Liver (tissue), 8 donors: ENCODE measurements at regions not wholly inside any gene's neighbourhood (a gene's known extent, or its start where the extent isn't known, plus 50 kb on each side); places are given as distances from the start of the nearest gene placed in this dataset.

Source experiments
- DNase-seq: peaks from one replicate; pipeline ENCODE4 v3.0.0-alpha.2; 2017; ENCODE audit warnings: low spot score
- H3K27ac ChIP-seq, 2 donors: one replicate each; pipeline ENCODE4 v1.7.0; 2013; ENCODE audit warnings: inconsistent platforms in 2 of 2, low read length in 2 of 2, control low read depth in 1 of 2, low read depth in 1 of 2, mild to moderate bottlenecking in 1 of 2
- H3K27me3 ChIP-seq, 4 donors: one replicate each; pipeline versions ENCODE4 v1.6.1 to v1.7.0; 2013; ENCODE audit warnings: low read length in 3 of 4, inconsistent platforms in 1 of 4, mild to moderate bottlenecking in 1 of 4, moderate library complexity in 1 of 4; ENCODE audit not compliant: control insufficient read depth in 4 of 4, insufficient read depth in 4 of 4
- H3K36me3 ChIP-seq, 4 donors: one replicate each; pipeline versions ENCODE4 v1.6.1 to v1.7.0; 2013; ENCODE audit warnings: low read length in 3 of 4, mild to moderate bottlenecking in 3 of 4, low read depth in 1 of 4, moderate library complexity in 1 of 4; ENCODE audit not compliant: control insufficient read depth in 4 of 4, insufficient read depth in 3 of 4
- H3K4me1 ChIP-seq, 4 donors: one replicate each; pipeline versions ENCODE4 v1.6.1 to v1.7.0; 2013; ENCODE audit warnings: low read length in 3 of 4, mild to moderate bottlenecking in 3 of 4, moderate library complexity in 1 of 4; ENCODE audit not compliant: control insufficient read depth in 4 of 4, insufficient read depth in 4 of 4
- H3K4me3 ChIP-seq, 3 donors: one replicate each; pipeline versions ENCODE4 v1.6.1 to v1.7.0; 2013; ENCODE audit warnings: low read length in 3 of 3, control low read depth in 1 of 3, low read depth in 1 of 3, mild to moderate bottlenecking in 1 of 3
- H3K9ac ChIP-seq, 2 donors: one replicate each; pipeline ENCODE4 v1.7.0; 2013; ENCODE audit warnings: low read length in 2 of 2, mild to moderate bottlenecking in 2 of 2, moderate library complexity in 2 of 2, control low read depth in 1 of 2, low read depth in 1 of 2
- H3K9me3 ChIP-seq, 4 donors: one replicate each; pipeline versions ENCODE4 v1.6.1 to v1.7.0; 2013; ENCODE audit warnings: low read length in 3 of 4; ENCODE audit not compliant: control insufficient read depth in 4 of 4
- EGR1 ChIP-seq, 2 donors: IDR thresholded peaks; 2 replicates each; pipeline ENCODE4 v1.6.1; 2016 to 2018; ENCODE audit warnings: antibody characterized with exemption in 2 of 2, low read depth in 2 of 2
- FOXA1 ChIP-seq: IDR thresholded peaks from 2 replicates; pipeline ENCODE4 v1.6.1; 2016; ENCODE audit warnings: antibody characterized with exemption
- FOXA2 ChIP-seq: IDR thresholded peaks from 2 replicates; pipeline ENCODE4 v1.6.1; 2016; ENCODE audit warnings: antibody characterized with exemption
- GABPA ChIP-seq, 2 donors: IDR thresholded peaks in 1 of 2; conservative IDR thresholded peaks in 1 of 2; 2 replicates each; pipeline ENCODE4 v1.6.1; 2016; ENCODE audit warnings: antibody characterized with exemption in 2 of 2, mild to moderate bottlenecking in 1 of 2, moderate library complexity in 1 of 2
- HNF4A ChIP-seq, 2 donors: conservative IDR thresholded peaks; 2 replicates each; pipeline ENCODE4 v1.6.1; 2016; ENCODE audit warnings: antibody characterized with exemption in 2 of 2, mild to moderate bottlenecking in 2 of 2
- HNF4G ChIP-seq: IDR thresholded peaks from 2 replicates; pipeline ENCODE4 v1.6.1; 2016; ENCODE audit warnings: antibody characterized with exemption
- JUND ChIP-seq, 2 donors: IDR thresholded peaks; 2 replicates each; pipeline ENCODE4 v1.6.1; 2016; ENCODE audit warnings: antibody characterized with exemption in 2 of 2
- NR2F2 ChIP-seq: IDR thresholded peaks from 2 replicates; pipeline ENCODE4 v1.6.1; 2016; ENCODE audit warnings: antibody characterized with exemption
- RAD21 ChIP-seq, 2 donors: IDR thresholded peaks; 2 replicates each; pipeline ENCODE4 v1.6.1; 2016; ENCODE audit warnings: antibody characterized with exemption in 2 of 2, mild to moderate bottlenecking in 2 of 2
- RXRA ChIP-seq, 2 donors: IDR thresholded peaks; 2 replicates each; pipeline ENCODE4 v1.6.1; 2017 to 2018; ENCODE audit warnings: antibody characterized with exemption in 2 of 2, mild to moderate bottlenecking in 1 of 2
- SP1 ChIP-seq: IDR thresholded peaks from 2 replicates; pipeline ENCODE4 v1.6.1; 2018; ENCODE audit warnings: antibody characterized with exemption, mild to moderate bottlenecking
- TAF1 ChIP-seq: conservative IDR thresholded peaks from 2 replicates; pipeline ENCODE4 v1.6.1; 2016; ENCODE audit warnings: antibody characterized with exemption, mild to moderate bottlenecking
- YY1 ChIP-seq: IDR thresholded peaks from 2 replicates; pipeline ENCODE4 v1.6.1; 2016; ENCODE audit warnings: antibody characterized with exemption, mild to moderate bottlenecking
- WGBS: extraction: QIAGEN DNeasy Blood & Tissue Kit; methylation state at CpG from one replicate; pipeline ENCODE4 v1.1.7; 2013; 5-methylcytosine and 5-hydroxymethylcytosine counted together
- TF ChIP-seq, protein P1 (sequence below): IDR thresholded peaks from 2 replicates; pipeline ENCODE4 v1.6.1; 2016; ENCODE audit warnings: antibody characterized with exemption
- TF ChIP-seq, protein P2 (sequence below): IDR thresholded peaks from 2 replicates; pipeline ENCODE4 v1.6.1; 2016; ENCODE audit warnings: antibody characterized with exemption, mild to moderate bottlenecking
- TF ChIP-seq, protein P3 (sequence below): fragments of 150-350 bp; IDR thresholded peaks from 2 replicates; pipeline ENCODE4 v1.5.1; 2017; ENCODE audit warnings: improper control_type of control experiment, low read depth, low read length; ENCODE audit not compliant: missing input control
- TF ChIP-seq, protein P4 (sequence below): IDR thresholded peaks from 2 replicates; pipeline ENCODE4 v1.6.1; 2016; ENCODE audit warnings: antibody characterized with exemption
- TF ChIP-seq, protein P5 (sequence below): IDR thresholded peaks from 2 replicates; pipeline ENCODE4 v1.6.1; 2016; ENCODE audit warnings: antibody characterized with exemption
- donor health status: healthy.
- donor health status: healthy.
- donor health status: healthy.
- donor health status: healthy.
- donor health status: healthy.

DNA sequence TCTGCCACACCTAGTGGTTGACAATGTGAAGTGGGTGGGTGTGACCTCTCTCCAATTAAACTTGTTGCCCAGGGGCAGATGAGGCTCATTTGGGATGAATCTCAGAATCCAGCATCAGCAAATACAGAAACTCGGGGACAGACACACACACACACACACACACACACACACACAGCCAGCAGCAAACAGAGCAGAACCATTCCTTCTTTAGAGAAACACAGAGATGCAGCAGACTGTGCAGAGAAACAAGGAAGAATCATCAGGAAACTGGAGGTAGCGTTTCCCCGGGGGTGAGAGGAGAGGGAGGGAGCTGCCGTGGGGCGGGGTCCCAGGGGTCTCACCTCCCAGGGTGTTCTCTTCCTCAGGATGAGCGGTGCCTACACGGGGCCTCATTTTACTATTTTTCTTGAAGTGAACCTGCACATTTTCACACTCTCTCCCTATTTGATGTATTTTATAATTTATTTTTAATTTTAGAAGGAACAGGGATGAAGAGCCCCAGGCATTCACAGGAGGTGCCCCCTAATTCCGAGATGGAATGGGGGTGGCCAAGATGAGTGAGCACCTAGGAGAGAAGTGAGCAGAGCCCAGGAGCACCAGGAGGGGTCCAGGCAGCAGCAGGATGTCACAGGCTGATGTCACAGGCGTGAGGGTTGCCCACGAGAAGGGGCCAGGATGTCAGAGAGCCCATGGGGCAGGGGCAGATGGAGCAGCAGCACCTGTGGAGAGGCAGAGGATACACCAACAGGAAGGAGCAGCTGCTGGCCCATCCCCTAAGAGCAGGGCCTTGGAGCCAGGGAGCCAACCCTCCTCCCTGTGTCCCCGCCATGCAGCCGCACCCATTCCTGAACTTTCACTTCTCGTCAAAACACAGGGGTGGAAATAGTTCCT, 85.3 kb upstream of the PPP2R2D start:
- Histone ChIP-seq H3K27ac (peak overlapping the region; percentile 44 to 85), H3K36me3 (no peaks in the 10 kb centered on the region), H3K4me3 (no peak overlapping the region), H3K9me3 (peaks cover 0 to 1% (median 0%) of the 10 kb centered on the region in 4 donors), H3K4me1 (peaks cover 25 to 54% (median 38%) of the 10 kb centered on the region in 4 donors), H3K9ac (peak overlapping the region in 1 of 2 donors; percentile 31), H3K27me3 (no peaks in the 10 kb centered on the region)
- TF ChIP-seq, protein P1, sequence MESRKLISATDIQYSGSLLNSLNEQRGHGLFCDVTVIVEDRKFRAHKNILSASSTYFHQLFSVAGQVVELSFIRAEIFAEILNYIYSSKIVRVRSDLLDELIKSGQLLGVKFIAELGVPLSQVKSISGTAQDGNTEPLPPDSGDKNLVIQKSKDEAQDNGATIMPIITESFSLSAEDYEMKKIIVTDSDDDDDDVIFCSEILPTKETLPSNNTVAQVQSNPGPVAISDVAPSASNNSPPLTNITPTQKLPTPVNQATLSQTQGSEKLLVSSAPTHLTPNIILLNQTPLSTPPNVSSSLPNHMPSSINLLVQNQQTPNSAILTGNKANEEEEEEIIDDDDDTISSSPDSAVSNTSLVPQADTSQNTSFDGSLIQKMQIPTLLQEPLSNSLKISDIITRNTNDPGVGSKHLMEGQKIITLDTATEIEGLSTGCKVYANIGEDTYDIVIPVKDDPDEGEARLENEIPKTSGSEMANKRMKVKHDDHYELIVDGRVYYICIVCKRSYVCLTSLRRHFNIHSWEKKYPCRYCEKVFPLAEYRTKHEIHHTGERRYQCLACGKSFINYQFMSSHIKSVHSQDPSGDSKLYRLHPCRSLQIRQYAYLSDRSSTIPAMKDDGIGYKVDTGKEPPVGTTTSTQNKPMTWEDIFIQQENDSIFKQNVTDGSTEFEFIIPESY, result no peak
- no peak for TF ChIP-seq NR2F2
- DNase-seq, result peak; percentile 22
- WGBS, result 65% methylated on average over 13 of the region's 13 CpGs

DNA sequence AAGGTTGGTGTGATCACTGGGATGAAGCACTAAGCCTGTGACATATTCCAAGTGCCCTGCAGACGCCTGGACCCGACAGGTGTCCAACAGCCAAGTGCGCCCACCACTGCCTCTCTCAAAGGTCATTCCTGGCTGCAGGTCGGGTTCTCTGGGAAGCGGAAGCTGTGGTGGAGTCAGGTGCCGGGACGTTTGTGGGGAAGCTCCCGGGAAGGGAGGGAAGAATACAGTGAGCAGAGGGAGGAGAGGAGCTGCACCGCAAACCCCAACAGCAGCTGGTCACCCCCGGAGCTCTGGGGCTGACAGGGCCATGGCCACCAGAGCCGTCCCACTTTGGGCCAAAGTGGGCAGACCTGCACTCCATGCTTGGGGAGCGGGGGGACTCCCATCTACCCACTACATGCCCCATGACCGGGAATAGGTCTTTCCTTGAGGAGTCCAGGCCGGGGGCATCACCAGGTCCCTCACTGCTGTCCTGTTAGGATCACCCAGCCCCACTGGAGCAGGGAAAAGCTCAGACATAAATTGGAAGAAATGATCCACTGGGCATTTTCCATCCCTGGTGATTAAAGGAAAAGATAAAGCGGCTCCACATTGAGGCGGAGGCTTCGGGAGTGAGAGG, 84.5 kb upstream of the PPP2R2D start:
- Histone ChIP-seq H3K27ac (no peak overlapping the region), H3K36me3 (no peaks in the 10 kb centered on the region), H3K4me3 (no peak overlapping the region), H3K4me1 (peaks cover 28 to 61% (median 46%) of the 10 kb centered on the region in 4 donors), H3K9ac (no peak overlapping the region), H3K27me3 (no peaks in the 10 kb centered on the region), H3K9me3 (peaks cover 0 to 1% (median 0%) of the 10 kb centered on the region in 4 donors)
- 89% methylated on average over 17 of the region's 17 CpGs for WGBS
- TF ChIP-seq NR2F2 (no peak), SP1 (no peak), GABPA (IDR thresholded peaks at IDR 0.05 in 1 of 2, conservative IDR thresholded peaks at IDR 0.05 in 1 of 2) (no peak), HNF4A (conservative IDR thresholded peaks at IDR 0.05) (no peak), HNF4G (no peak), RAD21 (IDR thresholded peaks at IDR 0.05) (no peak), JUND (IDR thresholded peaks at IDR 0.05) (no peak), RXRA (IDR thresholded peaks at IDR 0.05) (no peak), FOXA1 (no peak), YY1 (no peak), EGR1 (IDR thresholded peaks at IDR 0.05; ENCODE audit: low read depth in 2 of 2) (no peak), TAF1 (no peak), FOXA2 (no peak)
- TF ChIP-seq, protein P1, result no peak
- TF ChIP-seq, protein P2, sequence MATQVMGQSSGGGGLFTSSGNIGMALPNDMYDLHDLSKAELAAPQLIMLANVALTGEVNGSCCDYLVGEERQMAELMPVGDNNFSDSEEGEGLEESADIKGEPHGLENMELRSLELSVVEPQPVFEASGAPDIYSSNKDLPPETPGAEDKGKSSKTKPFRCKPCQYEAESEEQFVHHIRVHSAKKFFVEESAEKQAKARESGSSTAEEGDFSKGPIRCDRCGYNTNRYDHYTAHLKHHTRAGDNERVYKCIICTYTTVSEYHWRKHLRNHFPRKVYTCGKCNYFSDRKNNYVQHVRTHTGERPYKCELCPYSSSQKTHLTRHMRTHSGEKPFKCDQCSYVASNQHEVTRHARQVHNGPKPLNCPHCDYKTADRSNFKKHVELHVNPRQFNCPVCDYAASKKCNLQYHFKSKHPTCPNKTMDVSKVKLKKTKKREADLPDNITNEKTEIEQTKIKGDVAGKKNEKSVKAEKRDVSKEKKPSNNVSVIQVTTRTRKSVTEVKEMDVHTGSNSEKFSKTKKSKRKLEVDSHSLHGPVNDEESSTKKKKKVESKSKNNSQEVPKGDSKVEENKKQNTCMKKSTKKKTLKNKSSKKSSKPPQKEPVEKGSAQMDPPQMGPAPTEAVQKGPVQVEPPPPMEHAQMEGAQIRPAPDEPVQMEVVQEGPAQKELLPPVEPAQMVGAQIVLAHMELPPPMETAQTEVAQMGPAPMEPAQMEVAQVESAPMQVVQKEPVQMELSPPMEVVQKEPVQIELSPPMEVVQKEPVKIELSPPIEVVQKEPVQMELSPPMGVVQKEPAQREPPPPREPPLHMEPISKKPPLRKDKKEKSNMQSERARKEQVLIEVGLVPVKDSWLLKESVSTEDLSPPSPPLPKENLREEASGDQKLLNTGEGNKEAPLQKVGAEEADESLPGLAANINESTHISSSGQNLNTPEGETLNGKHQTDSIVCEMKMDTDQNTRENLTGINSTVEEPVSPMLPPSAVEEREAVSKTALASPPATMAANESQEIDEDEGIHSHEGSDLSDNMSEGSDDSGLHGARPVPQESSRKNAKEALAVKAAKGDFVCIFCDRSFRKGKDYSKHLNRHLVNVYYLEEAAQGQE, result no peak
- TF ChIP-seq, protein P3, sequence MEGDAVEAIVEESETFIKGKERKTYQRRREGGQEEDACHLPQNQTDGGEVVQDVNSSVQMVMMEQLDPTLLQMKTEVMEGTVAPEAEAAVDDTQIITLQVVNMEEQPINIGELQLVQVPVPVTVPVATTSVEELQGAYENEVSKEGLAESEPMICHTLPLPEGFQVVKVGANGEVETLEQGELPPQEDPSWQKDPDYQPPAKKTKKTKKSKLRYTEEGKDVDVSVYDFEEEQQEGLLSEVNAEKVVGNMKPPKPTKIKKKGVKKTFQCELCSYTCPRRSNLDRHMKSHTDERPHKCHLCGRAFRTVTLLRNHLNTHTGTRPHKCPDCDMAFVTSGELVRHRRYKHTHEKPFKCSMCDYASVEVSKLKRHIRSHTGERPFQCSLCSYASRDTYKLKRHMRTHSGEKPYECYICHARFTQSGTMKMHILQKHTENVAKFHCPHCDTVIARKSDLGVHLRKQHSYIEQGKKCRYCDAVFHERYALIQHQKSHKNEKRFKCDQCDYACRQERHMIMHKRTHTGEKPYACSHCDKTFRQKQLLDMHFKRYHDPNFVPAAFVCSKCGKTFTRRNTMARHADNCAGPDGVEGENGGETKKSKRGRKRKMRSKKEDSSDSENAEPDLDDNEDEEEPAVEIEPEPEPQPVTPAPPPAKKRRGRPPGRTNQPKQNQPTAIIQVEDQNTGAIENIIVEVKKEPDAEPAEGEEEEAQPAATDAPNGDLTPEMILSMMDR, result no peak
- TF ChIP-seq, protein P4, sequence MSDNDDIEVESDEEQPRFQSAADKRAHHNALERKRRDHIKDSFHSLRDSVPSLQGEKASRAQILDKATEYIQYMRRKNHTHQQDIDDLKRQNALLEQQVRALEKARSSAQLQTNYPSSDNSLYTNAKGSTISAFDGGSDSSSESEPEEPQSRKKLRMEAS, result no peak
- TF ChIP-seq, protein P5, sequence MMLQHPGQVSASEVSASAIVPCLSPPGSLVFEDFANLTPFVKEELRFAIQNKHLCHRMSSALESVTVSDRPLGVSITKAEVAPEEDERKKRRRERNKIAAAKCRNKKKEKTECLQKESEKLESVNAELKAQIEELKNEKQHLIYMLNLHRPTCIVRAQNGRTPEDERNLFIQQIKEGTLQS, result no peak
- DNase-seq, result peak; percentile 25
